A549 (cell line): ENCODE measurements at regions not wholly inside any gene's neighbourhood (a gene's known extent, or its start where the extent isn't known, plus 50 kb on each side); places are given as distances from the start of the nearest gene placed in this dataset.

Source experiments
- ATAC-seq, 2 experiments: fragments of 200-7000 bp in 1 of 2; fragments of >200 bp in 1 of 2; cut with Nextera tagmentation in 1 of 2; cut with Tn5 transposase in 1 of 2; 3 replicates each; pipeline versions ENCODE4 v1.8.0 to v1.9.1; 2018 to 2020; ENCODE audit warnings: mild to moderate bottlenecking in 1 of 2, moderate library complexity in 1 of 2
- CTCF ChIA-PET: fragments of 300-600 bp; sonication (Branson Sonifier 250); formaldehyde crosslinking; extraction: SDS; loops from one replicate; lab custom pipeline; 2021; ENCODE audit warnings: antibody characterized with exemption, inconsistent platforms; lab: Yijun Ruan, JAX
- POLR2A ChIA-PET: fragments of 350-600 bp; formaldehyde crosslinking; extraction: SDS; loops from one replicate; lab custom pipeline; 2021; ENCODE audit warnings: antibody characterized with exemption, inconsistent platforms; lab: Yijun Ruan, JAX
- DNase-seq, 2 experiments: peaks; one replicate each; pipeline versions ENCODE4 v3.0.0 to v3.0.0-alpha.2; 2011 to 2016; ENCODE audit warnings: low read depth in 1 of 2, low spot score in 1 of 2
- FAIRE-seq: peaks from 2 replicates; lab custom pipeline; 2011; peaks lifted over from hg19 to GRCh38; lab: Jason Lieb, UNC
- H3K27ac ChIP-seq, 2 experiments: fragments of >200 bp; sonication (Bioruptor Twin); formaldehyde crosslinking; 3 replicates each; pipeline ENCODE4 v1.5.1; 2016 to 2017
- H3K4me1 ChIP-seq: fragments of >200 bp; sonication (Bioruptor Twin); formaldehyde crosslinking; 3 replicates; pipeline ENCODE4 v1.6.1; 2016
- H3K4me2 ChIP-seq: fragments of >200 bp; sonication (Bioruptor Twin); formaldehyde crosslinking; 3 replicates; pipeline ENCODE4 v1.6.1; 2016
- H3K4me3 ChIP-seq: fragments of >200 bp; sonication (Bioruptor Twin); formaldehyde crosslinking; 3 replicates; pipeline ENCODE4 v1.5.1; 2016
- H3K9me3 ChIP-seq: fragments of >200 bp; sonication (Bioruptor Twin); formaldehyde crosslinking; 3 replicates; pipeline ENCODE4 v1.6.1; 2016
- BCL3 ChIP-seq: fragments of >200 bp; sonication (Bioruptor Twin); formaldehyde crosslinking; IDR thresholded peaks from 3 replicates; pipeline ENCODE4 v1.6.1; 2016
- CHD2 ChIP-seq: fragments of 150-350 bp; IDR thresholded peaks from 2 replicates; pipeline ENCODE4 v1.6.1; 2014; ENCODE audit warnings: low read length; ENCODE audit not compliant: partially characterized antibody
- CHD4 ChIP-seq: fragments of 200-600 bp; sonication (generic); IDR thresholded peaks from 2 replicates; pipeline ENCODE4 v1.6.1; 2016; ENCODE audit warnings: antibody characterized with exemption, mild to moderate bottlenecking, borderline replicate concordance
- ELK1 ChIP-seq: fragments of 150-350 bp; IDR thresholded peaks from 2 replicates; pipeline ENCODE4 v1.6.1; 2014; ENCODE audit warnings: low read depth, mild to moderate bottlenecking, low read length
- EP300 ChIP-seq, 2 experiments: fragments of >200 bp; sonication (Bioruptor Twin); formaldehyde crosslinking; IDR thresholded peaks; 2 replicates in 1 of 2; 3 replicates in 1 of 2; pipeline ENCODE4 v1.6.1; 2016 to 2017
- FOSB ChIP-seq: fragments of 250-450 bp; sonication (Bioruptor Pico); IDR thresholded peaks from 2 replicates; pipeline ENCODE4 v1.5.0; 2020; ENCODE audit warnings: mild to moderate bottlenecking, moderate library complexity
- GATA3 ChIP-seq: IDR thresholded peaks from 2 replicates; pipeline ENCODE4 v1.6.1; 2012; ENCODE audit warnings: borderline replicate concordance
- HMGXB4 ChIP-seq: fragments of 250-450 bp; sonication (Bioruptor Pico); IDR thresholded peaks from 2 replicates; pipeline ENCODE4 v1.5.0; 2021; ENCODE audit warnings: mild to moderate bottlenecking, moderate library complexity, borderline replicate concordance
- HOXA7 ChIP-seq: fragments of 250-450 bp; sonication (Bioruptor Pico); IDR thresholded peaks from 2 replicates; pipeline ENCODE4 v1.5.0; 2020; ENCODE audit warnings: mild to moderate bottlenecking, moderate library complexity
- JUN ChIP-seq, 2 experiments: fragments of >200 bp; sonication (Bioruptor Twin); formaldehyde crosslinking; IDR thresholded peaks; 2 replicates in 1 of 2; 3 replicates in 1 of 2; pipeline ENCODE4 v1.6.1; 2016 to 2017
- MAX ChIP-seq: IDR thresholded peaks from 2 replicates; pipeline ENCODE4 v1.6.1; 2012
- MAZ ChIP-seq: fragments of 150-350 bp; IDR thresholded peaks from 2 replicates; pipeline ENCODE4 v1.6.1; 2014; ENCODE audit warnings: antibody characterized with exemption, low read depth, low read length, borderline replicate concordance
- TP53 ChIP-seq: fragments of 250-450 bp; sonication (Bioruptor Pico); IDR thresholded peaks from 2 replicates; pipeline ENCODE4 v1.5.0; 2021; ENCODE audit warnings: mild to moderate bottlenecking, moderate library complexity
- ZC3H11A ChIP-seq: fragments of 450-650 bp; IDR thresholded peaks from 2 replicates; pipeline ENCODE4 v1.6.1; 2014; ENCODE audit warnings: antibody characterized with exemption, mild to moderate bottlenecking
- ZSCAN20 ChIP-seq: fragments of 250-450 bp; sonication (Bioruptor Pico); IDR thresholded peaks from 2 replicates; pipeline ENCODE4 v1.8.0; 2022; ENCODE audit warnings: mild to moderate bottlenecking, moderate library complexity
- WGBS: methylation state at CpG from one replicate; pipeline ENCODE4 v1.1.6; 2017; ENCODE audit errors: missing lambda C conversion rate; 5-methylcytosine and 5-hydroxymethylcytosine counted together

- Histone ChIP-seq H3K4me2 (no peak overlapping the region), H3K4me1 (no peaks in the 10 kb centered on the region), H3K9me3 (no peaks in the 10 kb centered on the region), H3K4me3 (no peak overlapping the region), H3K27ac (no peak overlapping the region)
- ChIA-PET POLR2A (interaction anchor here (1.8 kb wide), 1 partner anchor 13 kb away, joined by 4 read pairs; no protein-coding TSS in a partner anchor), CTCF (interaction anchor here (0.8 to 5.4 kb wide), 8 partner anchors 8 to 406 kb away, joined by 3 to 23 read pairs (median 4); no protein-coding TSS in a partner anchor)
- DNase-seq (no peak), ATAC-seq (no peak), FAIRE-seq (no peak)
- WGBS = 78% methylated on average over 2 of the region's 2 CpGs
- TF ChIP-seq ZC3H11A = no peak
- no peak for TF ChIP-seq MAZ
- no peak for TF ChIP-seq CHD2
- TF ChIP-seq HOXA7 (CRISPR knock-in tag) = no peak
- TF ChIP-seq BCL3 = no peak
- no peak for TF ChIP-seq JUN (IDR thresholded peaks at IDR 0.05)
- no peak for TF ChIP-seq CHD4
- TF ChIP-seq TP53 (CRISPR knock-in tag) = no peak
- TF ChIP-seq GATA3 = no peak
- TF ChIP-seq HMGXB4 (CRISPR knock-in tag) = no peak
- TF ChIP-seq MAX = no peak
- TF ChIP-seq FOSB (CRISPR knock-in tag) = no peak
- no peak for TF ChIP-seq ZSCAN20
Observed at GRCh38 chr3:5039585-5039984, 60.3 kb downstream of the BHLHE40 start.

GRCh38 chr3:5041315-5041714, 62.1 kb downstream of the BHLHE40 start:
- no peaks in the 10 kb centered on the region for H3K4me1 ChIP-seq
- H3K4me2 ChIP-seq = no peak overlapping the region
- TF ChIP-seq ELK1 = no peak
- ChIA-PET CTCF (interaction anchor here (0.9 to 5.4 kb wide), 7 partner anchors 9 to 330 kb away, joined by 3 to 23 read pairs (median 9); no protein-coding TSS in a partner anchor), POLR2A (interaction anchor here (1.8 kb wide), 1 partner anchor 15 kb away, joined by 4 read pairs; no protein-coding TSS in a partner anchor)
- 52% methylated on average over 4 of the region's 4 CpGs for WGBS
- no peaks in the 10 kb centered on the region for H3K9me3 ChIP-seq
- DNase-seq = no peak
- H3K27ac ChIP-seq = no peak overlapping the region
- ATAC-seq = no peak; a peak in 1 of 6 replicates
- FAIRE-seq = no peak
- no peak overlapping the region for H3K4me3 ChIP-seq

- FAIRE-seq (no peak), ATAC-seq (no peak), DNase-seq (no peak)
- peaks cover 2% of the 10 kb centered on the region; the same call in 1 of the 3 replicates for H3K9me3 ChIP-seq
- no peak overlapping the region for H3K4me2 ChIP-seq
- WGBS = 44% methylated on average over 2 of the region's 2 CpGs
- H3K27ac ChIP-seq = no peak overlapping the region
- POLR2A ChIA-PET = no interaction called here
- H3K4me1 ChIP-seq = no peaks in the 10 kb centered on the region
- CTCF ChIA-PET = interaction anchor here (1.5 kb wide), 1 partner anchor 18 kb away, joined by 3 read pairs; no protein-coding TSS in a partner anchor
- no peak overlapping the region for H3K4me3 ChIP-seq
- no peak for TF ChIP-seq EP300 (IDR thresholded peaks at IDR 0.05)
- no peak for TF ChIP-seq ZSCAN20
- no peak for TF ChIP-seq HMGXB4 (CRISPR knock-in tag)
Observed at GRCh38 chr3:5045961-5046360, 66.7 kb downstream of the BHLHE40 start.
